ENCODE measurements at regions not wholly inside any gene's neighbourhood (a gene's known extent, or its start where the extent isn't known, plus 50 kb on each side); places are given as distances from the start of the nearest gene placed in this dataset.

DNA sequence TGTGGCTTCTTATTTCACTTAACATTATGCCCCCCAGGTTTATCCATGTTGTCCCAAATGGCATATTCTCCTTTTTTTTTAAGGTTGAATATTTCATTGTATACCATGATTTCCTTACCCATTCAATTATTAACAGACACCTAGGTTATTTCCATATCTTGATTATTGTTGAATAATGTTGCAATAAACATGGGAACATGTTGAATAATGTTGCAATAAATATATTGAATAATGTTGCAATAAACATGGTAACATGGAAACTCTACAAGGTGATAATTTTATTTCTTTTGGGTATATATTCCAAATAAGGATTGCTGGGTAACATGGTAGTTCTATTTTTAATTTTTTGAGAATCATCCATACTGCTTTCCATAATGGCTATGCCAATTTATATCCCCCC, 648.1 kb downstream of the MMUT start:
- no peak for TF ChIP-seq POLR2A (IDR thresholded peaks at IDR 0.05; ENCODE audit: extremely low read depth, insufficient read length)
- no peak for TF ChIP-seq MYC (IDR thresholded peaks at IDR 0.05; ENCODE audit: low read depth, low read length)
- TF ChIP-seq, protein P1, sequence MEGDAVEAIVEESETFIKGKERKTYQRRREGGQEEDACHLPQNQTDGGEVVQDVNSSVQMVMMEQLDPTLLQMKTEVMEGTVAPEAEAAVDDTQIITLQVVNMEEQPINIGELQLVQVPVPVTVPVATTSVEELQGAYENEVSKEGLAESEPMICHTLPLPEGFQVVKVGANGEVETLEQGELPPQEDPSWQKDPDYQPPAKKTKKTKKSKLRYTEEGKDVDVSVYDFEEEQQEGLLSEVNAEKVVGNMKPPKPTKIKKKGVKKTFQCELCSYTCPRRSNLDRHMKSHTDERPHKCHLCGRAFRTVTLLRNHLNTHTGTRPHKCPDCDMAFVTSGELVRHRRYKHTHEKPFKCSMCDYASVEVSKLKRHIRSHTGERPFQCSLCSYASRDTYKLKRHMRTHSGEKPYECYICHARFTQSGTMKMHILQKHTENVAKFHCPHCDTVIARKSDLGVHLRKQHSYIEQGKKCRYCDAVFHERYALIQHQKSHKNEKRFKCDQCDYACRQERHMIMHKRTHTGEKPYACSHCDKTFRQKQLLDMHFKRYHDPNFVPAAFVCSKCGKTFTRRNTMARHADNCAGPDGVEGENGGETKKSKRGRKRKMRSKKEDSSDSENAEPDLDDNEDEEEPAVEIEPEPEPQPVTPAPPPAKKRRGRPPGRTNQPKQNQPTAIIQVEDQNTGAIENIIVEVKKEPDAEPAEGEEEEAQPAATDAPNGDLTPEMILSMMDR (IDR thresholded peaks at IDR 0.05; ENCODE audit: low read depth, low read length) = no peak
- H3K4me3 ChIP-seq (ENCODE audit: low read depth, low read length) = no peak overlapping the region
- DNase-seq (ENCODE audit: low read depth) = no peak

DNA sequence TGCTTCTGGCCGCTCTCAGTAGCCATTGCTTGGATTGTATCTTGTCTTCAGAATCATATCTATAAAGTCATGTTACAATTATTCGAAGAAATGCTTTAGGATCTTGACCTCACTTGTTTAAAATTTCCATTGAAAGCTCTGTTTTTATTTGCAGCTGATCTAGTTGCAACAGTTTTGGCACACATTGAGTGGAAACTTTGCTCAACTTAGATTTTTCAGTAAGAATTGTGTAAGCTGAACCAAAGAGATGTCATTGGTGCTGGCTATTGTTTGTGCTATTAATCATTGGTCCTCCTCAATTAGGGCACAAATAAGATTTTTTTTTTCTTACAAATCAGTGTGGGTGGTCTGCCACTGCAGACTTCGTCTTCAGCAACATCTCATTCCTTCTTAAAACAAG, 649.2 kb downstream of the MMUT start:
- no peak for DNase-seq (ENCODE audit: low read depth)
- TF ChIP-seq, protein P2, sequence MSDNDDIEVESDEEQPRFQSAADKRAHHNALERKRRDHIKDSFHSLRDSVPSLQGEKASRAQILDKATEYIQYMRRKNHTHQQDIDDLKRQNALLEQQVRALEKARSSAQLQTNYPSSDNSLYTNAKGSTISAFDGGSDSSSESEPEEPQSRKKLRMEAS (IDR thresholded peaks at IDR 0.05; ENCODE audit: low read depth, low read length) = no peak
- TF ChIP-seq, protein P1 (IDR thresholded peaks at IDR 0.05; ENCODE audit: low read depth, low read length) = no peak
- TF ChIP-seq POLR2A (IDR thresholded peaks at IDR 0.05; ENCODE audit: extremely low read depth, insufficient read length) = no peak
- no peak for TF ChIP-seq MYC (IDR thresholded peaks at IDR 0.05; ENCODE audit: low read depth, low read length)
- no peak overlapping the region for H3K4me3 ChIP-seq (ENCODE audit: low read depth, low read length)

DNA sequence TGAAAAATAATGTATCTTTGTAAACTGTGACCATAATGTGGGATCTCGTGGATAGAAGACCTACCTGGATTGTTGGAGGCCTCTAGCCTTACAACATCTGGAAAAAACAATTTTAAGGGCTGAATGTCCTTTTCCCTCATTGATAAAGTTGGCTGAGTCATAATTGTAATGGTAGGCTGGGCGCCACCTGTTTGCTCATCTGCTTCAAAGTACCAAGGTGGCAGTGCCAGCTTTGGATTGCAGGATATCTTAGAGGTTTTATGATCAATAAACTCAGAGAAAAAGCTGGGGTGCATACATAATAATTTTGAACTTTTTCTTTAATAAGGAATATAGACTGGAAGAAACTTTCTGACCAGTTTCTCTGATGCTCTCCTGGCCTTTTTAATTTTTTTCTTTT, 653.4 kb downstream of the MMUT start:
- H3K4me3 ChIP-seq (ENCODE audit: low read depth, low read length) = no peak overlapping the region
- DNase-seq (ENCODE audit: low read depth) = no peak
- TF ChIP-seq, protein P1 (IDR thresholded peaks at IDR 0.05; ENCODE audit: low read depth, low read length) = no peak
- TF ChIP-seq POLR2A (IDR thresholded peaks at IDR 0.05; ENCODE audit: extremely low read depth, insufficient read length) (no peak), MYC (IDR thresholded peaks at IDR 0.05; ENCODE audit: low read depth, low read length) (no peak)
- TF ChIP-seq, protein P2 (IDR thresholded peaks at IDR 0.05; ENCODE audit: low read depth, low read length) = no peak

DNA sequence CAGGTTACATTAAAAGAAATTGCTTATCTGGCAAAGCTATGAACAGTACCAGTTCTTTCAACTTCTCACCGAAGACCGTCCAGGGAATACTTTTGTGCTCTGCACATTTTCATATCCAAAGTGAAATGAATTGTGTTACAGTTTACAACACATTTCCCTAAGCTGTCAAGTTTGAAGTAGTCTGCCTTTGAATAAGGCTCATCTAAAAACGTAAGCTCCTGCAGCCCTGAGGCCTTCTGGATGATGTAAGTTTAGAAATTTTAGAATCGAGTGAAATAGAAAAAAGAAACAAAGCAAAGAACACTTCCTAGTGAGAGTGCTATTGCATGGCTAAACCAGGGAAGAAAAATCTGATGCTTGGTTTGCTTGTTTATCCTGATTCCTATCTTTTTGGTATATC, 653.8 kb downstream of the MMUT start:
- DNase-seq (ENCODE audit: low read depth) = no peak
- no peak overlapping the region for H3K4me3 ChIP-seq (ENCODE audit: low read depth, low read length)
- no peak for TF ChIP-seq POLR2A (IDR thresholded peaks at IDR 0.05; ENCODE audit: extremely low read depth, insufficient read length)
- no peak for TF ChIP-seq MYC (IDR thresholded peaks at IDR 0.05; ENCODE audit: low read depth, low read length)
- TF ChIP-seq, protein P2 (IDR thresholded peaks at IDR 0.05; ENCODE audit: low read depth, low read length) = no peak
- TF ChIP-seq, protein P1 (IDR thresholded peaks at IDR 0.05; ENCODE audit: low read depth, low read length) = no peak

DNA sequence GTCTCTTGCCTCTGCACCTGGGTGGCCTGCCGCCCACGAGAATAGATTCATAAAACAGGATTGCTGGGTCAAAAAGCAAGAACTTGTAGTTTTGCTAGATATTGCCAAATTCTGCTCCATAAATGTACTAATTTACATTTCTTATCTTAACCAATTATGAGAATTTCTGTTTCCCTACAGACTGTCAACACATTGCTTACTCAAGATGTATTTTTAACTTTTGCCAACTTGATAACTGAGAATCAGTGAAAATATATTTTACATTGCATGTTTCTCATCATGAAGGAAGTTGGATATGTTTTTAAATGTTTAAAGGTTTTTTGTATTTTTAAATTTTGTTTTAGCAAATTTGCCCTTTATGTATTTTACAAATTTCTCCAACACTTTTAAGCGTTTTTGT, 664.8 kb downstream of the MMUT start:
- H3K4me3 ChIP-seq (ENCODE audit: low read depth, low read length) = no peak overlapping the region
- DNase-seq (ENCODE audit: low read depth) = no peak
- TF ChIP-seq, protein P1 (IDR thresholded peaks at IDR 0.05; ENCODE audit: low read depth, low read length) = no peak
- TF ChIP-seq POLR2A (IDR thresholded peaks at IDR 0.05; ENCODE audit: extremely low read depth, insufficient read length) (no peak), MYC (IDR thresholded peaks at IDR 0.05; ENCODE audit: low read depth, low read length) (no peak)
- TF ChIP-seq, protein P2 (IDR thresholded peaks at IDR 0.05; ENCODE audit: low read depth, low read length) = no peak

DNA sequence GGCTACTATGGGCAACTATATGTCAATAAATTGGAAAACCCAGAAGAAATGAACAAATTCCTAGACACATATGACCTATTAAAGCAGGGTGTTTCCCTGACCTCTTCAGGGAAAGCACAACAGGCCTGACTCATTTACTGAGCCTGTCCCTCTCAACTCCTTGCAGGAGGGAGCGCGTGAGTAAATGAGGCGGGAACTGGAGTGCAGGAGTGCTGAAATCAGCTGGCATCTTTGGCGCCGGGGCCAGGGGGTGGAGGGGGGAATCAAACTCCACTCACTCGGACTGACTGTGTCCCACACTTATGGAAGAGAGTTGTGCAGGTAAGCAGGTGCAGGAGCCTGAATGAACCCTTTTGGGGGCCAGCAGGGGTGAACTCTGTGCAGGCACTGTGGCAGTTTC, 671.2 kb upstream of the PTCHD4 start:
- DNase-seq (ENCODE audit: low read depth) = no peak
- H3K4me3 ChIP-seq (ENCODE audit: low read depth, low read length) = no peak overlapping the region
- TF ChIP-seq, protein P1 (IDR thresholded peaks at IDR 0.05; ENCODE audit: low read depth, low read length) = no peak
- TF ChIP-seq, protein P2 (IDR thresholded peaks at IDR 0.05; ENCODE audit: low read depth, low read length) = no peak
- TF ChIP-seq MYC (IDR thresholded peaks at IDR 0.05; ENCODE audit: low read depth, low read length) (no peak), POLR2A (IDR thresholded peaks at IDR 0.05; ENCODE audit: extremely low read depth, insufficient read length) (no peak)

Data from NB4 (cell line).